PC-9 (cell line): ENCODE measurements at regions not wholly inside any gene's neighbourhood (a gene's known extent, or its start where the extent isn't known, plus 50 kb on each side); places are given as distances from the start of the nearest gene placed in this dataset.

Experiments used
- BruUV-seq: library from RNA; stranded (reverse); fragments of 400-500 nt; replicated peaks from 2 replicates; lab custom pipeline; 2021; lab: Mats Ljungman, UMichigan
- CTCF ChIA-PET: fragments of 300-600 bp; sonication (Branson Sonifier 250); formaldehyde crosslinking; loops from one replicate; lab custom pipeline; 2022; ENCODE audit warnings: antibody characterized with exemption; lab: Charles Lee
- POLR2A ChIA-PET: fragments of 300-600 bp; sonication (Branson Sonifier 250); formaldehyde crosslinking; loops from one replicate; lab custom pipeline; 2022; ENCODE audit warnings: antibody characterized with exemption; ENCODE audit not compliant: unreplicated experiment; lab: Charles Lee
- DNase-seq, 2 experiments: peaks; one replicate each; pipeline versions ENCODE4 v3.0.0 to v3.0.0-alpha.2; 2015 to 2022; ENCODE audit warnings: mixed read lengths in 1 of 2
- H2AFZ ChIP-seq: fragments of 200-600 bp; sonication (generic); 2 replicates; pipeline ENCODE4 v1.8.1; 2017; ENCODE audit warnings: antibody characterized with exemption
- H3F3A ChIP-seq: fragments of 200-600 bp; sonication (generic); 2 replicates; pipeline ENCODE4 v1.8.1; 2017; ENCODE audit warnings: antibody characterized with exemption, mild to moderate bottlenecking, low read depth; ENCODE audit not compliant: insufficient read depth
- H3K27ac ChIP-seq: fragments of 200-600 bp; sonication (generic); 2 replicates; pipeline ENCODE4 v1.6.1; 2016; ENCODE audit warnings: mixed run types
- H3K27me3 ChIP-seq: fragments of 200-600 bp; sonication (generic); 2 replicates; pipeline ENCODE4 v1.6.1; 2016; ENCODE audit warnings: low read depth, mixed run types; ENCODE audit not compliant: insufficient read depth
- H3K36me3 ChIP-seq: fragments of 200-600 bp; sonication (generic); 2 replicates; pipeline ENCODE4 v1.6.1; 2016; ENCODE audit warnings: low read depth, mixed run types
- H3K4me1 ChIP-seq: fragments of 200-600 bp; sonication (generic); replicated peaks from 2 replicates; pipeline ENCODE4 v1.6.1; 2016; ENCODE audit warnings: mixed run types; ENCODE audit not compliant: insufficient read depth
- H3K4me2 ChIP-seq: fragments of 200-600 bp; sonication (generic); 2 replicates; pipeline ENCODE4 v1.6.1; 2017; ENCODE audit warnings: mixed run types
- H3K4me3 ChIP-seq: fragments of 200-600 bp; sonication (generic); 2 replicates; pipeline ENCODE4 v1.6.1; 2016; ENCODE audit warnings: mixed run types
- H3K79me2 ChIP-seq: fragments of 200-600 bp; sonication (generic); 2 replicates; pipeline ENCODE4 v1.6.1; 2017; ENCODE audit warnings: low read depth, mixed run types
- H3K9me2 ChIP-seq: fragments of 200-600 bp; sonication (generic); 2 replicates; pipeline ENCODE4 v1.8.1; 2017; ENCODE audit warnings: mild to moderate bottlenecking; ENCODE audit not compliant: insufficient read depth
- H3K9me3 ChIP-seq: fragments of 200-600 bp; sonication (generic); 2 replicates; pipeline ENCODE4 v1.8.1; 2016; ENCODE audit warnings: low read depth; ENCODE audit not compliant: insufficient read depth
- H4K20me1 ChIP-seq: fragments of 200-600 bp; sonication (generic); 2 replicates; pipeline ENCODE4 v1.8.1; 2017; ENCODE audit not compliant: insufficient read depth
- EZH2 ChIP-seq: fragments of 200-600 bp; sonication (generic); IDR thresholded peaks from 2 replicates; pipeline ENCODE4 v1.8.0; 2017; ENCODE audit warnings: antibody characterized with exemption, low read depth
- intact Hi-C: fragments of 100-400 bp; cut with micrococcal nuclease; formaldehyde crosslinking; loops from one replicate; pipeline ENCODE4 v1.10.0; 2022; ENCODE audit not compliant: unreplicated experiment
- TF ChIP-seq, protein P1 (sequence below): fragments of 200-600 bp; sonication (generic); conservative IDR thresholded peaks from 2 replicates; pipeline ENCODE4 v1.6.1; 2017; ENCODE audit warnings: mixed run types, antibody characterized with exemption, mild to moderate bottlenecking, moderate library complexity

DNA sequence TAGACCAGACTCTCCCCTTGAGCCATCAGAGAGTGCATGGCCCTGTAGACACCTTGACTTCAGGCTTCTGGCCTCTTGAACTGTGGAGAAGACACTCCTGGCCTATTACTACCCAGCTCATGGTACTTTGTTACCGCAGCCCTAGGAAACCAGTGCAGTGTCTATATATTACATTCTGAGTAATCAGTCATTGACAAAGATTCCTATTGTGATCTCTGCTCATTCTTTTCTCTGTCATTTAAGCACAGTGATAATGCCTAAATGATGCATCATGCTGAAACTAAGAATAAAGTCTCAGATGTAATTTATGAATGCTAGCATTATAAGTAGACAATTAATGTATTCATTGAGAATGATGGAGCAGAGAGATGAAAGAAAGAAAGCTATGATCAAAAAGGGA lies 603.5 kb downstream of the SOCS6 start:
- H3K27me3 ChIP-seq = no peaks in the 10 kb centered on the region
- CTCF ChIA-PET = no interaction called here
- H3K4me3 ChIP-seq = no peak overlapping the region
- no peak for DNase-seq
- TF ChIP-seq EZH2 = no peak
- TF ChIP-seq, protein P1, sequence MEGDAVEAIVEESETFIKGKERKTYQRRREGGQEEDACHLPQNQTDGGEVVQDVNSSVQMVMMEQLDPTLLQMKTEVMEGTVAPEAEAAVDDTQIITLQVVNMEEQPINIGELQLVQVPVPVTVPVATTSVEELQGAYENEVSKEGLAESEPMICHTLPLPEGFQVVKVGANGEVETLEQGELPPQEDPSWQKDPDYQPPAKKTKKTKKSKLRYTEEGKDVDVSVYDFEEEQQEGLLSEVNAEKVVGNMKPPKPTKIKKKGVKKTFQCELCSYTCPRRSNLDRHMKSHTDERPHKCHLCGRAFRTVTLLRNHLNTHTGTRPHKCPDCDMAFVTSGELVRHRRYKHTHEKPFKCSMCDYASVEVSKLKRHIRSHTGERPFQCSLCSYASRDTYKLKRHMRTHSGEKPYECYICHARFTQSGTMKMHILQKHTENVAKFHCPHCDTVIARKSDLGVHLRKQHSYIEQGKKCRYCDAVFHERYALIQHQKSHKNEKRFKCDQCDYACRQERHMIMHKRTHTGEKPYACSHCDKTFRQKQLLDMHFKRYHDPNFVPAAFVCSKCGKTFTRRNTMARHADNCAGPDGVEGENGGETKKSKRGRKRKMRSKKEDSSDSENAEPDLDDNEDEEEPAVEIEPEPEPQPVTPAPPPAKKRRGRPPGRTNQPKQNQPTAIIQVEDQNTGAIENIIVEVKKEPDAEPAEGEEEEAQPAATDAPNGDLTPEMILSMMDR = no peak
- intact Hi-C loops = no loop called here
- no peaks in the 10 kb centered on the region for H3K4me1 ChIP-seq
- no peaks in the 10 kb centered on the region for H3K79me2 ChIP-seq
- no peak overlapping the region for H3K27ac ChIP-seq
- BruUV-seq = no TSS peak
- H2AFZ ChIP-seq = no peak overlapping the region
- H3F3A ChIP-seq = no peaks in the 10 kb centered on the region
- H3K9me2 ChIP-seq = no peaks in the 10 kb centered on the region
- H3K36me3 ChIP-seq = no peaks in the 10 kb centered on the region
- H3K9me3 ChIP-seq = no peaks in the 10 kb centered on the region
- H3K4me2 ChIP-seq = no peak overlapping the region
- POLR2A ChIA-PET = no interaction called here
- H4K20me1 ChIP-seq = no peaks in the 10 kb centered on the region

DNA sequence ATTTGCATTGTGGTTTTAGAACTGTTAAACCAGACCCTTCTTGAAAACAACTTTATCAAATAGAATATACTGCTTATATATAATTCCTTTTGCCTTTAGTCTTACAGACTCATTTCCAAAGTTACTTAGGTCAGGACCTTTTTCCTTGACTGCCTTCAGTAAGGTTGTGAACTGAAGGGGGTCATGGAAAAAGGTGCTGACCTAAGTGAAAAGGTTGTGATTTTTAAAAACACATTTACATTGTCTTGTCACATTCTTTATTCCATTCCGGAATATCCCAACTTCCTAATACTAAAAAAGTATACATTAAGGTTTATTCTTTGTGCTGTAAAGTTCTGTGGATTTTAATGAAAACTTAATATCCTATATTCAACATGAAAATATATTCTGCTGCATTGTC lies 581.4 kb downstream of the SOCS6 start:
- CTCF ChIA-PET = no interaction called here

DNA sequence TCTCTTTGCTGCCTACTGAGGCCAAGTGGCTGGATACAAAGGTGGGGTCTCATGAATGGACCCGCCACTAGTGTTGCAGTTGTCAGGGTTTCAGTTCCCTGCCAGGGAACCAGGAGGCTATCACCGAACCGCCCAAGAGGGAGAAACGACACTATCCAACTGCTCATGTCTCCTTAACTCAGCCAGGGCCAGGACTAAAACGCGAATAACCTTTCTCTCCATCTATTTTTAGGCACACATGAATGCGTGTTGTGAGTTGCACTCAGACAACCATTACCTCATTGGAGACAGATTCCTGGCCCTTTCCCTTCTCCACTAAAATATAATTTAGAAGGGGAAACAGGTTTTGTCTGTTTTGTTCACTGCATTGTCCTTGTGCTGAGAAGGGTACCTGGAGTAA lies 559.5 kb downstream of the SOCS6 start:
- H4K20me1 ChIP-seq = no peaks in the 10 kb centered on the region
- H3K27me3 ChIP-seq = no peaks in the 10 kb centered on the region
- no peaks in the 10 kb centered on the region for H3K9me3 ChIP-seq
- H3K4me3 ChIP-seq = no peak overlapping the region
- no peaks in the 10 kb centered on the region for H3K9me2 ChIP-seq
- TF ChIP-seq, protein P1 = no peak
- TF ChIP-seq EZH2 = no peak
- no TSS peak for BruUV-seq
- no peaks in the 10 kb centered on the region for H3K4me1 ChIP-seq
- no peaks in the 10 kb centered on the region for H3F3A ChIP-seq
- ChIA-PET CTCF (no interaction called here), POLR2A (no interaction called here)
- no peak overlapping the region for H3K4me2 ChIP-seq
- intact Hi-C loops = no loop called here
- no peaks in the 10 kb centered on the region for H3K36me3 ChIP-seq
- H2AFZ ChIP-seq = no peak overlapping the region
- no peaks in the 10 kb centered on the region for H3K79me2 ChIP-seq
- H3K27ac ChIP-seq = no peak overlapping the region
- DNase-seq = no peak

More for the DNA sequence above, 581.4 kb downstream of the SOCS6 start:
- no peaks in the 10 kb centered on the region for H3K9me3 ChIP-seq
- POLR2A ChIA-PET = no interaction called here
- no peaks in the 10 kb centered on the region for H3F3A ChIP-seq
- H3K4me3 ChIP-seq = no peak overlapping the region
- no peaks in the 10 kb centered on the region for H3K9me2 ChIP-seq
- H3K27ac ChIP-seq = no peak overlapping the region
- no TSS peak for BruUV-seq
- no peaks in the 10 kb centered on the region for H3K27me3 ChIP-seq
- TF ChIP-seq, protein P1 = no peak
- no peak for TF ChIP-seq EZH2
- H3K4me1 ChIP-seq = no peaks in the 10 kb centered on the region
- intact Hi-C loops = no loop called here
- H2AFZ ChIP-seq = no peak overlapping the region
- H3K36me3 ChIP-seq = no peaks in the 10 kb centered on the region
- H3K79me2 ChIP-seq = no peaks in the 10 kb centered on the region
- no peak for DNase-seq
- H3K4me2 ChIP-seq = no peak overlapping the region
- H4K20me1 ChIP-seq = no peaks in the 10 kb centered on the region
